Testis (tissue), 2 donors: ENCODE measurements at regions not wholly inside any gene's neighbourhood (a gene's known extent, or its start where the extent isn't known, plus 50 kb on each side); places are given as distances from the start of the nearest gene placed in this dataset.
A peak's percentile ranks its signal among the peaks of the same experiment; 100 is the strongest.

Experiments
- DNase-seq: peaks from one replicate; pipeline ENCODE4 v3.0.0-alpha.2; 2019
- H3K27ac ChIP-seq, 2 donors: fragments of 200-600 bp; sonication (generic); one replicate each; pipeline ENCODE4 v1.5.1; 2019
- H3K27me3 ChIP-seq: fragments of 200-600 bp; sonication (generic); one replicate; pipeline ENCODE4 v1.5.1; 2019
- H3K36me3 ChIP-seq: fragments of 200-600 bp; sonication (generic); one replicate; pipeline ENCODE4 v1.5.1; 2017; ENCODE audit warnings: low read depth; ENCODE audit errors: missing control alignments
- H3K4me1 ChIP-seq: fragments of 200-600 bp; sonication (generic); one replicate; pipeline ENCODE4 v1.5.1; 2019
- H3K4me3 ChIP-seq, 2 donors: fragments of 200-600 bp; sonication (generic); one replicate each; pipeline ENCODE4 v1.5.1; 2017 to 2019
- H3K9me3 ChIP-seq: fragments of 200-600 bp; sonication (generic); one replicate; pipeline ENCODE4 v1.5.1; 2017
- POLR2A ChIP-seq: fragments of 450-650 bp; IDR thresholded peaks from one replicate; pipeline ENCODE4 v1.6.1; 2017; ENCODE audit warnings: antibody characterized with exemption, mild to moderate bottlenecking, moderate library complexity
- WGBS, 2 donors: methylation state at CpG; one replicate each; pipeline ENCODE4 v1.1.5; 2018; 5-methylcytosine and 5-hydroxymethylcytosine counted together
- intact Hi-C: fragments of 100-400 bp; cut with DNase I; formaldehyde crosslinking; loops from one replicate; pipeline ENCODE4 v1.15.1; 2023; ENCODE audit warnings: low total_unique reads
- TF ChIP-seq, protein P1 (sequence below), 3 experiments: fragments of 450-650 bp in 2 of 3; fragments of 200-600 bp in 1 of 3; sonication (generic) in 1 of 3; IDR thresholded peaks; one replicate each; pipeline ENCODE4 v1.5.1; 2016 to 2019; ENCODE audit warnings: antibody characterized with exemption in 3 of 3, mild to moderate bottlenecking in 2 of 3, moderate library complexity in 1 of 3

GRCh38 chr11:19519912-19520641 is 192.6 kb upstream of the NAV2 start:
- 62 to 73% methylated on average over 8 of the region's 8 CpGs for WGBS, 2 donors
- Histone ChIP-seq H3K9me3 (no peaks in the 10 kb centered on the region), H3K36me3 (no peaks in the 10 kb centered on the region), H3K27ac (no peak overlapping the region), H3K4me3 (no peak overlapping the region), H3K27me3 (no peaks in the 10 kb centered on the region), H3K4me1 (no peaks in the 10 kb centered on the region)
- no peak for TF ChIP-seq POLR2A
- TF ChIP-seq, protein P1, sequence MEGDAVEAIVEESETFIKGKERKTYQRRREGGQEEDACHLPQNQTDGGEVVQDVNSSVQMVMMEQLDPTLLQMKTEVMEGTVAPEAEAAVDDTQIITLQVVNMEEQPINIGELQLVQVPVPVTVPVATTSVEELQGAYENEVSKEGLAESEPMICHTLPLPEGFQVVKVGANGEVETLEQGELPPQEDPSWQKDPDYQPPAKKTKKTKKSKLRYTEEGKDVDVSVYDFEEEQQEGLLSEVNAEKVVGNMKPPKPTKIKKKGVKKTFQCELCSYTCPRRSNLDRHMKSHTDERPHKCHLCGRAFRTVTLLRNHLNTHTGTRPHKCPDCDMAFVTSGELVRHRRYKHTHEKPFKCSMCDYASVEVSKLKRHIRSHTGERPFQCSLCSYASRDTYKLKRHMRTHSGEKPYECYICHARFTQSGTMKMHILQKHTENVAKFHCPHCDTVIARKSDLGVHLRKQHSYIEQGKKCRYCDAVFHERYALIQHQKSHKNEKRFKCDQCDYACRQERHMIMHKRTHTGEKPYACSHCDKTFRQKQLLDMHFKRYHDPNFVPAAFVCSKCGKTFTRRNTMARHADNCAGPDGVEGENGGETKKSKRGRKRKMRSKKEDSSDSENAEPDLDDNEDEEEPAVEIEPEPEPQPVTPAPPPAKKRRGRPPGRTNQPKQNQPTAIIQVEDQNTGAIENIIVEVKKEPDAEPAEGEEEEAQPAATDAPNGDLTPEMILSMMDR (IDR thresholded peaks at IDR 0.05): no peak
- intact Hi-C loops: no loop called here
- DNase-seq: peak; percentile 39

DNA sequence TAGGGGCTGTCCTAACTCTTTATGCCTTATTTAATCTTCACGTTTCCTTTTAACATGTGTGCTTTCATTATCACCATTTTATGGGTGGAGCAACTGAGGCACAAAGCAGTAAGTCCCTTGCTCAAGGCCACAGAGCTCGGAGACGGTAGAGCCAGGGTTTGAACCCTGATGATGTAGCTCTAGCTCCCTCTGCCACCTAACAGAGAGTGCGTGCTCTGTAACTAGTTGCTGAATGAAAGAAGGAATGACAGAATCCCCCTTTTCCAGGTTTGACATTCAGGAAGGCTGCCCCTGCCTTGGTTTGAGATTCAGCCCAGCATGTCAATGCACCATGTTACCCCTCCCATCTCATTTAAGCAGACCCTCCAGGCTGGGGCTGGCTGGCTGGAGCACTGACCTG is 193.3 kb upstream of the NAV2 start:
- no peak for DNase-seq
- no peak overlapping the region for H3K4me3 ChIP-seq
- no peak overlapping the region for H3K27ac ChIP-seq
- TF ChIP-seq, protein P1 (IDR thresholded peaks at IDR 0.05): no peak
- no peak for TF ChIP-seq POLR2A
- no peaks in the 10 kb centered on the region for H3K27me3 ChIP-seq
- intact Hi-C loops: no loop called here
- H3K4me1 ChIP-seq: no peaks in the 10 kb centered on the region
- WGBS, 2 donors: 60 to 69% methylated on average over 4 of the region's 4 CpGs
- H3K36me3 ChIP-seq: no peaks in the 10 kb centered on the region
- no peaks in the 10 kb centered on the region for H3K9me3 ChIP-seq

- intact Hi-C loops: no loop called here
- DNase-seq: no peak
- Histone ChIP-seq H3K27me3 (no peaks in the 10 kb centered on the region), H3K36me3 (no peaks in the 10 kb centered on the region), H3K4me3 (no peak overlapping the region), H3K4me1 (no peaks in the 10 kb centered on the region), H3K9me3 (no peaks in the 10 kb centered on the region), H3K27ac (no peak overlapping the region)
- WGBS, 2 donors: 85 to 92% methylated on average over 2 of the region's 2 CpGs
- no peak for TF ChIP-seq POLR2A
- TF ChIP-seq, protein P1 (IDR thresholded peaks at IDR 0.05): no peak
Observed at GRCh38 chr11:19513253-19513652, 199.4 kb upstream of the NAV2 start.

GRCh38 chr11:19512618-19513017 is 200.0 kb upstream of the NAV2 start:
- Histone ChIP-seq H3K9me3 (no peaks in the 10 kb centered on the region), H3K27me3 (no peaks in the 10 kb centered on the region), H3K4me1 (no peaks in the 10 kb centered on the region), H3K4me3 (no peak overlapping the region), H3K27ac (no peak overlapping the region), H3K36me3 (no peaks in the 10 kb centered on the region)
- WGBS, 2 donors: 68 to 74% methylated on average over 4 of the region's 4 CpGs
- no peak for DNase-seq
- TF ChIP-seq, protein P1 (IDR thresholded peaks at IDR 0.05): no peak
- no peak for TF ChIP-seq POLR2A
- intact Hi-C loops: no loop called here
